ENCODE measurements at regions not wholly inside any gene's neighbourhood (a gene's known extent, or its start where the extent isn't known, plus 50 kb on each side); places are given as distances from the start of the nearest gene placed in this dataset.

DNA sequence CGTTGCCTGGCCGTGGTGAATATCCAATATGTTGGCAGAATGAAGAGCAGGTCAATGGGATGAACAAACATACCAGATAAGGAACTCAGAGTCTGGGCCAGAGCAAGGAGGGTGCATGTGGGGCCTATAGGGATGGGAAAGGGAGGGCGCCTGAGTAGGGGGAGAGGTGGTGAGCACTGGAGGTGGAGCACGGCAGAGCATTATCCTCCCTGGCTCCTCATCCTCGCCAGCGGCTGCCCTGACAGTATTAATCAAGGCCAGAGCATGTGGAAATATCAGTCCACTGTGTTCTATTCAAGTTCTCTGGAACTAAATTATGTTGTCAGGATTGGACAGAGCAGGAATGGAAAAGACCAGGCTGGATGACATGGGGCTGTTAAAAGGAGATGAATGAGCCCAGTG is 254.8 kb upstream of the ZMIZ1 start:
- Mint-ChIP-seq H3K4me1 (ENCODE audit: low read depth) (no peaks in the 10 kb centered on the region), H3K9me3 (no peaks in the 10 kb centered on the region), H3K27me3 (ENCODE audit: low read depth) (no peaks in the 10 kb centered on the region), H3K36me3 (ENCODE audit: low read depth) (no peaks in the 10 kb centered on the region), H3K27ac (no peak overlapping the region), H3K4me3 (no peak overlapping the region)
- DNase-seq: no peak
- intact Hi-C loops (cut with micrococcal nuclease): no loop called here
- CTCF ChIA-PET: no interaction called here

GRCh38 chr10:78814407-78814806 is 254.4 kb upstream of the ZMIZ1 start:
- no peak overlapping the region for H3K4me3 Mint-ChIP-seq

DNA sequence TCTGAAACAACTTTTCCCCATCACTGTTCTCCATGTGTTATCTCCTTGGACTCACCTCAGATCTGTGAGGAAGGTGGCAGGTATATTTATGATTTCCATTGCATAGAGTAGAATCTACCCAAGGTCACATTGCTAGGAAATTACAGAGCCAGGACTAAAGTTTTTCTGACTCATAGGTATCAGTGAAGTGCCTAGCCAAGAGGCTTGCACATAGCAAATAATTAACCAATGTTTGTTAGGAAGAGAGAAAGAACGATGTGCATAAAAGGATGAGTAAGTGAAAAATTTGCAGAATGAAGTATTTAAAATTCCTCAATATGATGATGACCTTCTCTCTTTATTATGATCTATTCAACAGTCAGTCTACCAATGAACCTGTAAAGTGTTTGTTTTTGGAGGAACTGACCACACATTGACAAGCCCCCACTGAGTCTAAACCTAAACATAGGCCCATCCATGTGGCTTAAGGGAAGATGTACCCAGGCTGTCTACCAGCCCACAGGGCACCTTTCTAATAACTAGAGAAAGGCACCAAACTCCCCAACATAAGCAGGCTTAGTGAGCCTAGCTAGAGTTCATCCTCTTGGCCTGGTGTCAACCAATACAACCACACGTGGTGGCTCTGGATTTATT is 252.9 kb upstream of the ZMIZ1 start:
- H3K36me3 Mint-ChIP-seq (ENCODE audit: low read depth): no peaks in the 10 kb centered on the region
- H3K4me1 Mint-ChIP-seq (ENCODE audit: low read depth): no peaks in the 10 kb centered on the region
- no peak overlapping the region for H3K27ac Mint-ChIP-seq
- no peaks in the 10 kb centered on the region for H3K9me3 Mint-ChIP-seq
- no peak overlapping the region for H3K4me3 Mint-ChIP-seq
- intact Hi-C loops (cut with micrococcal nuclease): no loop called here
- no peak for DNase-seq
- H3K27me3 Mint-ChIP-seq (ENCODE audit: low read depth): no peaks in the 10 kb centered on the region
- CTCF ChIA-PET: no interaction called here

More at GRCh38 chr10:78814407-78814806, 254.4 kb upstream of the ZMIZ1 start:
- Mint-ChIP-seq H3K36me3 (ENCODE audit: low read depth) (no peaks in the 10 kb centered on the region), H3K9me3 (no peaks in the 10 kb centered on the region), H3K27me3 (ENCODE audit: low read depth) (no peaks in the 10 kb centered on the region), H3K4me1 (ENCODE audit: low read depth) (no peaks in the 10 kb centered on the region), H3K27ac (no peak overlapping the region)
- DNase-seq: no peak
- intact Hi-C loops (cut with micrococcal nuclease): no loop called here
- CTCF ChIA-PET: no interaction called here

DNA sequence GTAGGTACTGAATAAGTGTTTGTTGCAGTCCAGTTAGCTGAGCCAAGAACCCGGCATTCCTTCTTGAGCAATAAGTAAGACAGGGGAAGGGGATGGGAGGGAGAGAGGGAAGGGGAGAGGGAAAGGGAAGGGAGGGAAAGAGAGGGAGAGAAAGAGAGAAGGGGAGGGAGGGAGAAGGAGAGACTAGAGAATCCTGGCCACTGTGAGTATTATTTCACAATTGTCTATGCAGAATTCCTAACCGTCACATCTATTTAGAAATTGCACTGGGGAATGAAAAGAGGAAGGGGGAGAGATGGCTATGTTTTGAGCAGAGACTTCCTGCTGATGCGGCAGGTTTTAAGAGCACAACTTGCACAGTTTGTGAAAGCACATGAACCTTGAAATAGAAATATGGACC is 251.4 kb upstream of the ZMIZ1 start:
- Mint-ChIP-seq H3K4me3 (no peak overlapping the region), H3K4me1 (ENCODE audit: low read depth) (no peaks in the 10 kb centered on the region), H3K9me3 (no peaks in the 10 kb centered on the region), H3K27ac (no peak overlapping the region), H3K36me3 (ENCODE audit: low read depth) (no peaks in the 10 kb centered on the region), H3K27me3 (ENCODE audit: low read depth) (no peaks in the 10 kb centered on the region)
- intact Hi-C loops (cut with micrococcal nuclease): no loop called here
- DNase-seq: no peak
- CTCF ChIA-PET: no interaction called here

- Mint-ChIP-seq H3K27ac (no peak overlapping the region), H3K4me1 (ENCODE audit: low read depth) (no peaks in the 10 kb centered on the region), H3K4me3 (no peak overlapping the region), H3K9me3 (no peaks in the 10 kb centered on the region), H3K36me3 (ENCODE audit: low read depth) (no peaks in the 10 kb centered on the region), H3K27me3 (ENCODE audit: low read depth) (no peaks in the 10 kb centered on the region)
- DNase-seq: no peak
- CTCF ChIA-PET: no interaction called here
- intact Hi-C loops (cut with micrococcal nuclease): no loop called here
These were observed 251.0 kb upstream of the ZMIZ1 start for GRCh38 chr10:78817804-78818203.

- Mint-ChIP-seq H3K9me3 (no peaks in the 10 kb centered on the region), H3K4me1 (ENCODE audit: low read depth) (no peaks in the 10 kb centered on the region), H3K4me3 (no peak overlapping the region), H3K27ac (no peak overlapping the region), H3K36me3 (ENCODE audit: low read depth) (no peaks in the 10 kb centered on the region), H3K27me3 (ENCODE audit: low read depth) (no peaks in the 10 kb centered on the region)
- intact Hi-C loops (cut with micrococcal nuclease): no loop called here
- CTCF ChIA-PET: no interaction called here
- DNase-seq: no peak
These were observed 249.3 kb upstream of the ZMIZ1 start for GRCh38 chr10:78819361-78820006.

DNA sequence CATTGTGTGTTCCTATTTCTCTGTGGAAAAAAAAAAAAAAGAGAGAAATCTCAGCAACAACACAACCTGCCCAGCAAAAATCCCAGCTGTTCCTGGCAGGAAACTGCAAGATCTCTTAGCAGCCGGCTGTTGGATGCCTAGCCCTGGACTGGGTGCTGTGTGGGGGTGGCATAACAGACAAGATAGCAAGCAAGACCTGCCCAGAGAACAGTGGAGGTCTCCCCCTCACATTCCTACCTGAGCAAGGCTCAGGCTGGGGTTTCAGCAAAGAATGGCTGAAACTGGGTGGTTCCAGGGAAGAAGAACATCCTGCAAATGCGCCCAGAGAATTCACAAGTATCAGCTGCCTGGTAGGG is 248.8 kb upstream of the ZMIZ1 start:
- CTCF ChIA-PET: no interaction called here
- no peaks in the 10 kb centered on the region for H3K27me3 Mint-ChIP-seq (ENCODE audit: low read depth)
- H3K9me3 Mint-ChIP-seq: no peaks in the 10 kb centered on the region
- H3K27ac Mint-ChIP-seq: no peak overlapping the region
- DNase-seq: no peak
- H3K4me1 Mint-ChIP-seq (ENCODE audit: low read depth): no peaks in the 10 kb centered on the region
- H3K36me3 Mint-ChIP-seq (ENCODE audit: low read depth): no peaks in the 10 kb centered on the region
- no peak overlapping the region for H3K4me3 Mint-ChIP-seq
- intact Hi-C loops (cut with micrococcal nuclease): no loop called here

- H3K27ac Mint-ChIP-seq: no peak overlapping the region
- no peaks in the 10 kb centered on the region for H3K27me3 Mint-ChIP-seq (ENCODE audit: low read depth)
- no peaks in the 10 kb centered on the region for H3K36me3 Mint-ChIP-seq (ENCODE audit: low read depth)
- no peak for DNase-seq
- CTCF ChIA-PET: no interaction called here
- no peaks in the 10 kb centered on the region for H3K4me1 Mint-ChIP-seq (ENCODE audit: low read depth)
- intact Hi-C loops (cut with micrococcal nuclease): no loop called here
- H3K4me3 Mint-ChIP-seq: no peak overlapping the region
- no peaks in the 10 kb centered on the region for H3K9me3 Mint-ChIP-seq
These were observed 247.7 kb upstream of the ZMIZ1 start for GRCh38 chr10:78821052-78821451.

DNA sequence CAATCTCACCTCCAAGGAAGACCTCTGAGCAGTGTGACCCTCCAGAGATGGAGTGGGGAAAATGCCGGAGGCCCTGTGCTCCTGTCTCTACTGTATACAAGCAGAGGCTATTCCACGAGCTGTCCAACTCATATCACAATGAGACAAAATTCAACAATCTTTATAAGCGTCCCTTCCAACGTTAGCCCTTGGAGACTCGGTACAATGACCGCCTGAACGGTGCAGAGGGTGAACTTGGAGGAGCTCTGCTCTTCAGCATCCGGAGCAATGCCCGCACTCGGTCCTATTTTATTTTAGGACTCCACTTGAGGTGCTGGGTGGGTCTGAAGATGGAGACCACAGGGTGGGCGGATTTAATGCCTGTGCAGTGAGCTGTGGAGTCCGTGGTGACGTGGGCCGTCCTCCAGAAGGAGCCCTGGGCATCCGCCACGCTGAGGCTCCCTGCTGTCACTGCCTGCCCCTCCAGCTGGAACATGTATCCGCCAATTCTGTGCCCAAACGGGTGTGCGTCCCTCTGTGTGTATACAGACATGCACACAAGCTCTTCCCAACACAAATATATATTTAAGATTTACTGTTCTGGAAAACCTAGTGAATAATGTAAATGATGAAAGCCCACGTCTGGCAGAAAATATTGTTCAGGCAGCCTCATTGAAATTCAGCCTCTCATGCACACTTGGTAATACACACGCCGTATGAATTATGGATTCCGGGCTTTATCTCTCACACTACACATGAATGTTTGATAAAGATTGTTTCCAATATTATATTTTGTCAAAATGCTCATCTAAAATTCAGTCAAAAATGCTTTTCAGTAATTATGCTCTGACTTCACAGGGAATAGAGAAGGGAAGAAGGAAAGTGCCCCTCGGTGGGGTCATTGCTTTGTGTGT is 239.9 kb upstream of the ZMIZ1 start:
- CTCF ChIA-PET: no interaction called here
- intact Hi-C loops (cut with micrococcal nuclease): no loop called here

GRCh38 chr10:78829565-78829964 is 239.2 kb upstream of the ZMIZ1 start:
- Mint-ChIP-seq H3K4me1 (ENCODE audit: low read depth) (no peaks in the 10 kb centered on the region), H3K27me3 (ENCODE audit: low read depth) (peaks cover 9% of the 10 kb centered on the region), H3K36me3 (ENCODE audit: low read depth) (no peaks in the 10 kb centered on the region), H3K9me3 (peaks cover 6% of the 10 kb centered on the region), H3K4me3 (no peak overlapping the region), H3K27ac (no peak overlapping the region)
- intact Hi-C loops (cut with micrococcal nuclease): no loop called here
- CTCF ChIA-PET: no interaction called here
- DNase-seq: no peak

More for the DNA sequence above, 239.9 kb upstream of the ZMIZ1 start:
- H3K27ac Mint-ChIP-seq: no peak overlapping the region
- DNase-seq: no peak
- H3K9me3 Mint-ChIP-seq: peaks cover 6% of the 10 kb centered on the region
- H3K4me3 Mint-ChIP-seq: no peak overlapping the region
- H3K4me1 Mint-ChIP-seq (ENCODE audit: low read depth): no peaks in the 10 kb centered on the region
- H3K36me3 Mint-ChIP-seq (ENCODE audit: low read depth): no peaks in the 10 kb centered on the region
- H3K27me3 Mint-ChIP-seq (ENCODE audit: low read depth): peaks cover 9% of the 10 kb centered on the region

DNA sequence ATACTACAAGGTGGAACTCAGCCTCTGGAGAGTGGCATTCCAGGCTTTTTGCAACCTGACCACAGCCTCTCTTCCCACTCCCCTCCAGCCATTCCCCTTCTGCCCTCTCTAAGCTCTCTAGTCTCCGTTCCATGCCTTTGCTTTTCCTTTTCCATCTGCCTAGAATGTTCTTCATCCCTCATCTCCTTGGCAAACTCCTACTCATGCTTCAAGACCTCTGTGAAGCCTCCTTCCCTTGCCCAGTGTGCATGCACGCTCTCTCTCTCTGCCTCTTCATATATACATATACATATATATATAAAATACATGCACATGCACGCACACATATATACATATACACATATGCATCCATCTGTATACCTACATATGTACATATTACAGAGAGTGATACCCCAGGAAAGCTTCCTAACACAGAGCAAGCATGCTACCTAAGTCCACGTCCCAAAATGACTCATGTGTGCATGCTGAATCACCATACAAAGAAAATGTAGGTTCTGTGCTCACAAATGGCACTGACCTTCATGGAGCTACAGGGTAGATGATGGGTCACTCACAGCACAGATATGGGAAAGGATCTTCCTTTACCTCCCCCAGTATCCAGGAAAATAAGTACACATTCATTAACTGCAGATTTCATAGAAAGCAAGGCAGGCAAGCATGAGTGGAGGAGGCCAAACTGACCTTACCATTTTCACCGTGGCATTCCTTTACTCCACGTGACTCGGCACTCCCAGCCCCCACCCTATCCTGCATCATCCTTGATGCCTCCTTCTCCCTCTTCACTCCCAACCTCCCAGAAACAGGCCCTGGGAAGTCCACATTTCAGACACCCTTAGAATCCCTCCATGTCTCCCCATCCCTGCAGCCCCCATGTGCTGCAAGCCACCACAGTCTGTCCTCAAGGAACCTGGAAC is 238.4 kb upstream of the ZMIZ1 start:
- peaks cover 6% of the 10 kb centered on the region for H3K9me3 Mint-ChIP-seq
- intact Hi-C loops (cut with micrococcal nuclease): no loop called here
- CTCF ChIA-PET: no interaction called here
- no peak for DNase-seq
- H3K36me3 Mint-ChIP-seq (ENCODE audit: low read depth): no peaks in the 10 kb centered on the region
- peaks cover 10% of the 10 kb centered on the region for H3K27me3 Mint-ChIP-seq (ENCODE audit: low read depth)
- H3K4me1 Mint-ChIP-seq (ENCODE audit: low read depth): no peaks in the 10 kb centered on the region
- H3K27ac Mint-ChIP-seq: no peak overlapping the region
- H3K4me3 Mint-ChIP-seq: no peak overlapping the region

GRCh38 chr10:78830976-78831375 is 237.8 kb upstream of the ZMIZ1 start:
- Mint-ChIP-seq H3K36me3 (ENCODE audit: low read depth) (no peaks in the 10 kb centered on the region), H3K27me3 (ENCODE audit: low read depth) (peaks cover 12% of the 10 kb centered on the region), H3K4me3 (no peak overlapping the region), H3K27ac (no peak overlapping the region), H3K4me1 (ENCODE audit: low read depth) (no peaks in the 10 kb centered on the region), H3K9me3 (peaks cover 6% of the 10 kb centered on the region)
- intact Hi-C loops (cut with micrococcal nuclease): no loop called here
- CTCF ChIA-PET: no interaction called here
- no peak for DNase-seq

All from activated naive CD4-positive, alpha-beta T cell treated with anti-CD3 and anti-CD28 coated beads for 36 hours (primary cell).